RWPE2 (cell line): ENCODE measurements at regions not wholly inside any gene's neighbourhood (a gene's known extent, or its start where the extent isn't known, plus 50 kb on each side); places are given as distances from the start of the nearest gene placed in this dataset.
A peak's percentile ranks its signal among the peaks of the same experiment; 100 is the strongest.

Source experiments
- ATAC-seq: fragments of 200-7000 bp; cut with Tn5 transposase; 3 replicates; pipeline ENCODE4 v1.9.1; 2021; ENCODE audit warnings: low read depth
- DNase-seq: peaks from one replicate; pipeline ENCODE4 v3.0.0-alpha.2; 2020; ENCODE audit warnings: low spot score
- H3K27ac ChIP-seq: fragments of 450-650 bp; 2 replicates; pipeline ENCODE4 v1.5.1; 2017; ENCODE audit warnings: mild to moderate bottlenecking; ENCODE audit not compliant: poor library complexity, severe bottlenecking
- H3K27me3 ChIP-seq: fragments of 250-450 bp; sonication (Bioruptor Pico); 2 replicates; pipeline ENCODE4 v1.5.1; 2021; ENCODE audit warnings: mild to moderate bottlenecking, moderate library complexity; ENCODE audit not compliant: insufficient read depth, poor library complexity, severe bottlenecking
- H3K36me3 ChIP-seq: fragments of 250-450 bp; sonication (Bioruptor Pico); 2 replicates; pipeline ENCODE4 v1.5.1; 2020; ENCODE audit warnings: low read depth, mild to moderate bottlenecking, moderate library complexity
- H3K4me1 ChIP-seq: fragments of 250-450 bp; sonication (Bioruptor Pico); 2 replicates; pipeline ENCODE4 v1.5.1; 2021; ENCODE audit warnings: mild to moderate bottlenecking, moderate library complexity; ENCODE audit not compliant: insufficient read depth, poor library complexity, severe bottlenecking
- H3K4me3 ChIP-seq: fragments of 250-450 bp; sonication (Bioruptor Pico); 2 replicates; pipeline ENCODE4 v1.5.1; 2021; ENCODE audit warnings: mild to moderate bottlenecking, moderate library complexity; ENCODE audit not compliant: severe bottlenecking
- H3K9me3 ChIP-seq: fragments of 250-450 bp; sonication (Bioruptor Pico); 2 replicates; pipeline ENCODE4 v1.5.1; 2021; ENCODE audit warnings: mild to moderate bottlenecking, moderate library complexity; ENCODE audit not compliant: severe bottlenecking
- CTCF ChIP-seq: fragments of 450-650 bp; IDR thresholded peaks from one replicate; pipeline ENCODE4 v1.5.1; 2017; ENCODE audit warnings: mild to moderate bottlenecking, moderate library complexity; ENCODE audit not compliant: poor library complexity, severe bottlenecking

DNA sequence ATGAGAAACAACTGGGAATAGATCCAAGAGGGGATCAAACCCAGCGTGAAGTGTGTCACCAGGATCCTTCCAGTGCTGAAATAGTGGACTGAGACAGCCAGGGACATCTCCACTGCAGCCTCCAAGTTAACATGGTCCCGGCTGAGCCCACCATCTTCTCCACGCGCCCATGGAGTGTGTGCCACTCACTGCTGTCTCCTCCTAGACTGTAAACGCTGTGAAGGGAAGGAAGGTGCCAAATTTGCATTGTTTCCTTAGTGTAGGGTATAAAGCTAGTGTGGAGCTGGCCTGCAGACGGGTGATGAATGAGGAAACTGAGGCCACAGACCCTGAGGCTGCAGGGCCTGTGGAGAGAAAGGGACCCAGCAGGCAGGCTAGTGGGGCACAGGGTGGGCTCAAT, 183.6 kb downstream of the FOXD2 start:
- DNase-seq (no peak), ATAC-seq (no peak)
- Histone ChIP-seq H3K36me3 (no peaks in the 10 kb centered on the region), H3K27ac (no peak overlapping the region), H3K4me1 (no peaks in the 10 kb centered on the region), H3K4me3 (no peak overlapping the region), H3K27me3 (no peaks in the 10 kb centered on the region), H3K9me3 (no peaks in the 10 kb centered on the region)
- TF ChIP-seq CTCF, result no peak

GRCh38 chr1:47621977-47622376, 184.1 kb downstream of the FOXD2 start:
- ATAC-seq, result no peak
- no peaks in the 10 kb centered on the region for H3K36me3 ChIP-seq

DNA sequence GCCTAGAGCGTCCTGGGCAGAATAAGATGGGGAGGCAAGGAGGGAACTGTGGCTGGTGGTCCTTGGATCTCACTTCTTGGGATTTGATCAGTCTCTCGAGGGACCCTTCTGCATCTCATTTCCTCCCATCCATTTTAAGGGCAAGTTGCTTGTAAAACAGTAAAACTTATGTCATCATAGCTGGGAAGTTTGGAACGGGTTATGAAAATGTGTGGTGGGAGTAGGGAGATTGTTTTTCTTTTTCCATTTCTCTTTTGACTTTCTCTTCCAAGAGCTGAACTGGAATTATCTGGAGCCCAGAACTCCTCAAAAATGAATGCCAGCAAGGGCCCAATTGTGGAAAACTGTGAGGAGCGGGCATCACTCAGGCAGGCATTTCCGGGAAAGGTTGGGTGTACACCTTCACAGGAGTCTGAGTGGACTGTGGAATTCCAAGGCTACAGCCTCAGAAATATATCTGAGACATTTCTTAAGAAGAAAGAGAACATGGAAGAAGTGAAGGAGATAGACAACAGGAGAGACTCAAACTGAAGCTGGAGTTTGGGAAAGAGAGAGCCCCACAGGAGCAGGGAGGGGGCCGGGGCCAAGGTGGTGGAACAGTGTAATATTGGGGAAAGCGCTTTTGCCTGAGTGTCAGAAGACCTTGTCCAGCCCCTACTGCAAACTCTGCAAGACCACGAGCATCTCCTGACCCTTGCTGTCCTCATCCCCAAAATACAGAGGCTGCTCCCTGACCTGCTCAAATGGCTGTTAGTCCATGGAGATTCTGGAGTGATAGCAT, 185.1 kb downstream of the FOXD2 start:
- no peaks in the 10 kb centered on the region for H3K27me3 ChIP-seq

More at GRCh38 chr1:47621977-47622376, 184.1 kb downstream of the FOXD2 start:
- no peaks in the 10 kb centered on the region for H3K27me3 ChIP-seq
- no peak for TF ChIP-seq CTCF
- no peaks in the 10 kb centered on the region for H3K4me1 ChIP-seq
- H3K9me3 ChIP-seq, result no peaks in the 10 kb centered on the region
- H3K4me3 ChIP-seq, result no peak overlapping the region
- no peak overlapping the region for H3K27ac ChIP-seq
- no peak for DNase-seq

DNA sequence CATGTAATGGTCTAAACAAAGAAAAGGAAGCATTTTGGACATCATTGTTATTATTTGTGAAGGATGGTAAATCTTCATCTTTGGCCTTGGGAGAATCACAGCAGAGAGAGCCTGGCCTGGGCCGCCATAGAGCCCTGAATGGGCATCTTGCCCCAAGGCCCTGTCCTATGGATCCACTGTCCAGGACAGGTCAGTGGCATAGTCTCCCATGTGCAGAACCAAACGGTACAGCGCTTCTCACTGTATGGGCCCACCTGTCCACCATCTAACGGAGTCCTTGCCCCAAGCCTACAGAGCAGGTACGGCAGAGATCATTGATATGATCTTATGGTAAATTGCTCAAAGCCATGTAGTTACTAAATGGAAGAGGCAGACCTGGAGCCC, 185.7 kb downstream of the FOXD2 start:
- ATAC-seq, result no peak
- no peak for TF ChIP-seq CTCF
- no peak overlapping the region for H3K4me3 ChIP-seq

More for the DNA sequence above, 185.1 kb downstream of the FOXD2 start:
- Histone ChIP-seq H3K4me3 (no peak overlapping the region), H3K36me3 (no peaks in the 10 kb centered on the region), H3K27ac (no peak overlapping the region), H3K9me3 (no peaks in the 10 kb centered on the region), H3K4me1 (no peaks in the 10 kb centered on the region)
- DNase-seq (no peak), ATAC-seq (no peak)
- no peak for TF ChIP-seq CTCF

GRCh38 chr1:47624531-47624930, 186.7 kb downstream of the FOXD2 start:
- TF ChIP-seq CTCF, result peak; percentile 47
- DNase-seq, result no peak
- Histone ChIP-seq H3K36me3 (no peaks in the 10 kb centered on the region), H3K4me1 (no peaks in the 10 kb centered on the region), H3K9me3 (no peaks in the 10 kb centered on the region), H3K27ac (no peak overlapping the region), H3K27me3 (no peaks in the 10 kb centered on the region), H3K4me3 (no peak overlapping the region)
- ATAC-seq, result peak; percentile 77

More for the DNA sequence above, 185.7 kb downstream of the FOXD2 start:
- DNase-seq, result no peak
- H3K27me3 ChIP-seq, result no peaks in the 10 kb centered on the region
- H3K9me3 ChIP-seq, result no peaks in the 10 kb centered on the region
- no peaks in the 10 kb centered on the region for H3K4me1 ChIP-seq
- H3K36me3 ChIP-seq, result no peaks in the 10 kb centered on the region
- H3K27ac ChIP-seq, result no peak overlapping the region
